Right lobe of liver (tissue), 6 donors: ENCODE measurements at regions not wholly inside any gene's neighbourhood (a gene's known extent, or its start where the extent isn't known, plus 50 kb on each side); places are given as distances from the start of the nearest gene placed in this dataset.

Source experiments
- ATAC-seq, 4 donors: fragments of 200-7000 bp; cut with Tn5 transposase; one replicate each; pipeline ENCODE4 v1.9.1; 2020; ENCODE audit warnings: mild to moderate bottlenecking in 4 of 4, moderate library complexity in 4 of 4
- DNase-seq, 3 donors: peaks; one replicate each; pipeline ENCODE4 v3.0.0-alpha.2; 2020
- H3K27ac ChIP-seq, 3 donors: fragments of 200-600 bp; one replicate each; pipeline ENCODE4 v1.8.0; 2022
- H3K27me3 ChIP-seq, 2 donors: fragments of 200-600 bp; one replicate each; pipeline ENCODE4 v1.8.0; 2022
- H3K36me3 ChIP-seq, 4 donors: fragments of 200-600 bp; sonication (generic) in 1 of 4; one replicate each; pipeline versions ENCODE4 v1.5.1 to v1.8.0; 2017 to 2022; ENCODE audit warnings: control low read depth in 1 of 4
- H3K4me1 ChIP-seq, 4 donors: fragments of 200-600 bp; sonication (generic) in 1 of 4; one replicate each; pipeline versions ENCODE4 v1.5.1 to v1.8.0; 2017 to 2022; ENCODE audit warnings: control low read depth in 1 of 4
- H3K4me3 ChIP-seq, 3 donors: fragments of 200-600 bp; one replicate each; pipeline ENCODE4 v1.8.0; 2022
- H3K9me3 ChIP-seq, 4 donors: fragments of 200-600 bp; sonication (generic) in 1 of 4; one replicate each; pipeline versions ENCODE4 v1.5.1 to v1.8.0; 2017 to 2022; ENCODE audit warnings: control low read depth in 1 of 4
- POLR2A ChIP-seq: fragments of 450-650 bp; IDR thresholded peaks from one replicate; pipeline ENCODE4 v1.6.1; 2017; ENCODE audit warnings: antibody characterized with exemption, mild to moderate bottlenecking
- WGBS: methylation state at CpG from one replicate; pipeline ENCODE4 v1.1.6; 2018; ENCODE audit warnings: low coverage, low lambda C conversion rate; ENCODE audit not compliant: insufficient coverage; ENCODE audit errors: missing lambda C conversion rate; 5-methylcytosine and 5-hydroxymethylcytosine counted together
- intact Hi-C, 2 donors: fragments of 100-400 bp; cut with DNase I; formaldehyde crosslinking; loops; one replicate each; pipeline versions ENCODE4 v1.11.2 to v1.14.1; 2022
- TF ChIP-seq, protein P1 (sequence below), 4 donors: fragments of 200-600 bp in 3 of 4; fragments of 450-650 bp in 1 of 4; IDR thresholded peaks; one replicate each; pipeline versions ENCODE4 v1.5.1 to v1.8.0; 2016 to 2022; ENCODE audit warnings: antibody characterized with exemption in 4 of 4, mild to moderate bottlenecking in 2 of 4
- donor health status: DM: no; HTN: yes; CAD: no.
- donor health status: DM: no; HTN: no; CAD: no.
- donor health status: DM: no; HTN: no; CAD: no.
- donor health status: DM: no; HTN: yes; CAD: no.
- donor health status: DM: no; HTN: yes; CAD: no.

DNA sequence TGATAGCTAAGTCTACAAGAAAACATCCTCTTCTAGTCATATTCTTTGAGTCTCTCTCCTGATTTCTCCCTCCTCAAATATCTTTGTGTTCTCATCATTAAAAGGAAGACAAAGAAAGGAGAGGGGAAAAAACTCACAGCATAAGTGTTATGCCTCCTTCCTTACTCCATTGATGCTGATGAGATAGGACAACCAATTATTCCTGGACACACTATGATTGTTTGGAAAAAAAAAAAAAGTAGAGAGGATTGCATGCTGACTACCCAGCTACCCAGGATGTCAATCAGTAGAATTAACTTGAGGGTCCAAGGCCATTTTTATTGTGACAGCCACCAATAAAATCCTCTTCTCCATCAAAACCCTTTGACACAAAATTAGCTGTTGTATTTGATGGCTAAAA, 299.1 kb upstream of the CDH8 start:
- no peak for DNase-seq

DNA sequence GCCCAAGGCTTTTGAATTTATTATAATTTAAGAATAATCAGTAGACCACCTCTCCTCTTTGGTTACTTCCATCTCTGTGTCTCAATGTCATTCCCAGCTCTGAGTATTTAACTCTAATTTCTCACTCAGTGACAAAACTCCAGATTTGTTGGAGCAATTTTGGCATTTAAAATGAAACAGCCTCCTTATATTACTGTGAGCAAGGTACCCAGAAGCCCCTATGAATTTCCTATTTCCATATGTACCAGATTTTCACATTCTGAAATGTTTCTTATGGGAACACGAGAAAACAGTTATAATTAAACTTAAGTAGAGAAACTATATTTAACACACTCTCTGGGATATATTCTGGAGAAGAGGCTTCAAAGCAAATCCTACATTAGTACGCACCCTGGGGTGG, 285.4 kb upstream of the CDH8 start:
- intact Hi-C loops = no loop called here
- no peak for ATAC-seq
- TF ChIP-seq, protein P1, sequence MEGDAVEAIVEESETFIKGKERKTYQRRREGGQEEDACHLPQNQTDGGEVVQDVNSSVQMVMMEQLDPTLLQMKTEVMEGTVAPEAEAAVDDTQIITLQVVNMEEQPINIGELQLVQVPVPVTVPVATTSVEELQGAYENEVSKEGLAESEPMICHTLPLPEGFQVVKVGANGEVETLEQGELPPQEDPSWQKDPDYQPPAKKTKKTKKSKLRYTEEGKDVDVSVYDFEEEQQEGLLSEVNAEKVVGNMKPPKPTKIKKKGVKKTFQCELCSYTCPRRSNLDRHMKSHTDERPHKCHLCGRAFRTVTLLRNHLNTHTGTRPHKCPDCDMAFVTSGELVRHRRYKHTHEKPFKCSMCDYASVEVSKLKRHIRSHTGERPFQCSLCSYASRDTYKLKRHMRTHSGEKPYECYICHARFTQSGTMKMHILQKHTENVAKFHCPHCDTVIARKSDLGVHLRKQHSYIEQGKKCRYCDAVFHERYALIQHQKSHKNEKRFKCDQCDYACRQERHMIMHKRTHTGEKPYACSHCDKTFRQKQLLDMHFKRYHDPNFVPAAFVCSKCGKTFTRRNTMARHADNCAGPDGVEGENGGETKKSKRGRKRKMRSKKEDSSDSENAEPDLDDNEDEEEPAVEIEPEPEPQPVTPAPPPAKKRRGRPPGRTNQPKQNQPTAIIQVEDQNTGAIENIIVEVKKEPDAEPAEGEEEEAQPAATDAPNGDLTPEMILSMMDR (IDR thresholded peaks at IDR 0.05) = no peak
- no peak for TF ChIP-seq POLR2A

More for the DNA sequence above, 299.1 kb upstream of the CDH8 start:
- H3K9me3 ChIP-seq = no peaks in the 10 kb centered on the region
- H3K4me3 ChIP-seq = no peak overlapping the region
- TF ChIP-seq, protein P1 (IDR thresholded peaks at IDR 0.05) = no peak
- TF ChIP-seq POLR2A = no peak
- ATAC-seq = no peak
- intact Hi-C loops = no loop called here
- H3K27ac ChIP-seq = no peak overlapping the region
- H3K4me1 ChIP-seq = no peaks in the 10 kb centered on the region
- H3K27me3 ChIP-seq = no peaks in the 10 kb centered on the region
- no peaks in the 10 kb centered on the region for H3K36me3 ChIP-seq

DNA sequence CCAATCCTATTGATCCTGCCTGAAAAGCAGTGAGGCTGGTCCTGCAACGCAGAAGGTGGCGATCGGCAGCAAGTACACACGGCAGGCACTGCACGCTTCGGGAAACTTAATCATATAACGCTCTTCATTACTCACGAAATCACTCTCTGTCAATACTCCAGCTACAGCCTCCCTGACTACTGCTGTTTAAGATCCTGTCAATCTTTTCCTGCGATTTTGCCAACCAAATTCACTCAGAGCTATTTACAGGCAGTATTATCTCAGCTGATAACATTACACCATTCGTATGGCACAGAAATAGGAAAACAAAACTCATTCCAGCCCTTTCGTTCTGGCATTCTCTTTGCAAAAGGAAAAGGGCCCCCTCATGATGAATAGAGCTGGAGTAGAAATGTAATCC, 262.4 kb upstream of the CDH8 start:
- no peak overlapping the region for H3K4me3 ChIP-seq
- H3K27ac ChIP-seq = no peak overlapping the region
- 29% methylated on average over 6 of the region's 11 CpGs for WGBS
- TF ChIP-seq POLR2A = no peak
- TF ChIP-seq, protein P1 (IDR thresholded peaks at IDR 0.05) = no peak
- no peak for DNase-seq
- no peaks in the 10 kb centered on the region for H3K27me3 ChIP-seq
- ATAC-seq = no peak
- no peaks in the 10 kb centered on the region for H3K9me3 ChIP-seq
- no peaks in the 10 kb centered on the region for H3K36me3 ChIP-seq
- intact Hi-C loops = no loop called here
- no peaks in the 10 kb centered on the region for H3K4me1 ChIP-seq

More for the DNA sequence above, 285.4 kb upstream of the CDH8 start:
- H3K4me1 ChIP-seq = no peaks in the 10 kb centered on the region
- no peaks in the 10 kb centered on the region for H3K27me3 ChIP-seq
- H3K4me3 ChIP-seq = no peak overlapping the region
- 35% methylated on average over 2 of the region's 2 CpGs for WGBS
- no peaks in the 10 kb centered on the region for H3K36me3 ChIP-seq
- H3K9me3 ChIP-seq = no peaks in the 10 kb centered on the region
- no peak overlapping the region for H3K27ac ChIP-seq
- no peak for DNase-seq

DNA sequence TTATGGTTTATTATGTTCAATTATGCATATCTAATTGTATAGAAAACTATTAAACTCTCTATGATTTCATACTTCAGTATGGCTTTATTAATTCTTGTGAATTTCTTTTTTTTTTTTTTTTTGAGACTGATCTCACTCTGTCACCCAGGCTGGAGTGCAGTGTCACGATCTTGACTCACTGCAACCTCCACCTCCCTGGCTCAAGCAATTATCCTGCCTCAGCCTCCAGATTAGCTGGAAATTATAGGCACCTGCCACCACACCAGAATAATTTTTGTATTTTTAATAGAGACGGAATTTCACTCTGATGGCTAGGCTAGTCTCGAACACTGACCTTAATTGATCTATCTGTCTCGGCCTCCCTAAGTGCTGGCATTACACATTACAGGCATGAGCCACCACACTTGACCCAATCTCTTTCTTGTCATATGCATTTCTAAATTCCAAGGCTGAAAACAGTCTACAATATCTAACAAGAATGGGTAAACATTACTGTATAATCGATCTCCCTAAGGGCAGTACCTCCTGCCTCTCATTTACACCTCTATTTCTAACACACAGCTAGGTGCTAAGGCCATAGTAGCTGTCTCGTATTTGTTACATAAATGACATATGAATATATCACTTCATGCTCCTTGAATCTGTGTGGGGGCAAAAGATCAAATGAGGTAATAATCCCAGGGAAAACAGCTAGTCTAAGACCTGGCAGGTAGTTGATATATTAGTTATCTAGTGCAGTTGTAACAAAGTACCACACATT, 258.2 kb upstream of the CDH8 start:
- no peaks in the 10 kb centered on the region for H3K4me1 ChIP-seq
- H3K36me3 ChIP-seq = no peaks in the 10 kb centered on the region
- no peak for ATAC-seq
- no peak for DNase-seq
- TF ChIP-seq, protein P1 (IDR thresholded peaks at IDR 0.05) = no peak
- no peak for TF ChIP-seq POLR2A
- H3K27me3 ChIP-seq = no peaks in the 10 kb centered on the region
- no peak overlapping the region for H3K4me3 ChIP-seq
- 55% methylated on average over 6 of the region's 6 CpGs for WGBS
- intact Hi-C loops = no loop called here
- no peaks in the 10 kb centered on the region for H3K9me3 ChIP-seq
- H3K27ac ChIP-seq = no peak overlapping the region
